AG08395 (cell line): ENCODE measurements at regions not wholly inside any gene's neighbourhood (a gene's known extent, or its start where the extent isn't known, plus 50 kb on each side); places are given as distances from the start of the nearest gene placed in this dataset.
A peak's percentile ranks its signal among the peaks of the same experiment; 100 is the strongest.
"Not testable (repeated sequence)": the region's sequence is repeated elsewhere in the genome, so short reads cannot be mapped to it uniquely, and the experiment has no call there.

Experiments used
- DNase-seq: peaks from one replicate; pipeline ENCODE4 v3.0.0; 2012; ENCODE audit warnings: mixed read lengths, low spot score

DNA sequence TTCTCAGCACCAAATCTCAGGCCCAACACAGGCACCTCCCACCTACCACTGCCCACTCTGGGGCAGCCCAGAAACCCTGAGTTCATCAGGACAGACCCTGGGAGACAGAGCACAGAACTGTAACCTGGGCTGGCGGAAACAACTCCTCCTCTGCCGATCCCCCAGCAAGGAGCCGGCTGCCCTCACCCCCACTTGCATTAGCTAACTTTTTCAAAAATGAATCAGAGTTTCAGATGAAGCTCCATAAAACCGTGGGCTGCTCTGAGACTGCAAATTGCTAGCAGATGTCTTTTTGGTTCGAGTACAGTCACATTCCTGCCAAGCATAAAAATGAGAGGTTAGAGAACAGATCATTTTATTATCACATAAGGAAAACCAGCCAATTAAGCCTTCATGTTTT, 93.4 kb upstream of the PARD3 start:
- DNase-seq = peak; percentile 86

DNA sequence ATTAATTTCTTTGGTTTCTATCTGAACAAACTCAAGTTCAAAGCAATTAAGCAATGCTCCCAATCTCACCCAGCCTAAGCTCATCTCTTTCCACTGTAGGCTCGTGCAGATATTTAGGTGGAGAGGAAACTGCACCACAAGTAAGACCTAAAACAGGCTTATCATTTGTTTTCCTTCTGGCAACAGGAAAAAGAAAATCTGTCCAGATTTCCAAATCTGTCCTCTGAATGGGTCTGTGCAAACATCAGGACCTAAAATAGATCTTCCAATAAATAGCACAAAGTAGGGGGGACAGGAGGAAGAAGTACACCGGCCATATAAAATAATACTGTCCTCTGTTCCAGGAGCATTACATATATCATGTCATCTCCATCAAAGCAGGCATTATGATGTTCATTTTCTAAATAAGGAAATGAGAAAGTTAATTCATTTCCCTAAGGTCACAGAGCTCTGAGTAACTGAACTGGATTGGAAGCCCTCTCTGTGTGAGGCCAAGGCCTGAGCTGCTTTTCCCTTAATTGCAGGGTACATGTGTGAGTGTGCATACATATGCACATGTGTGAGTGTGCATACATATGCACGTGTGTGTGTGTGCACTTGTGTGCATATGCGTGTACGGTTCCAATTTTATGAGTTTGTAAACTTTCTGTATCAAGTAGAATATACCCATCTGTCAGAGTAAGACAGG, 92.8 kb upstream of the PARD3 start:
- DNase-seq = no peak

DNA sequence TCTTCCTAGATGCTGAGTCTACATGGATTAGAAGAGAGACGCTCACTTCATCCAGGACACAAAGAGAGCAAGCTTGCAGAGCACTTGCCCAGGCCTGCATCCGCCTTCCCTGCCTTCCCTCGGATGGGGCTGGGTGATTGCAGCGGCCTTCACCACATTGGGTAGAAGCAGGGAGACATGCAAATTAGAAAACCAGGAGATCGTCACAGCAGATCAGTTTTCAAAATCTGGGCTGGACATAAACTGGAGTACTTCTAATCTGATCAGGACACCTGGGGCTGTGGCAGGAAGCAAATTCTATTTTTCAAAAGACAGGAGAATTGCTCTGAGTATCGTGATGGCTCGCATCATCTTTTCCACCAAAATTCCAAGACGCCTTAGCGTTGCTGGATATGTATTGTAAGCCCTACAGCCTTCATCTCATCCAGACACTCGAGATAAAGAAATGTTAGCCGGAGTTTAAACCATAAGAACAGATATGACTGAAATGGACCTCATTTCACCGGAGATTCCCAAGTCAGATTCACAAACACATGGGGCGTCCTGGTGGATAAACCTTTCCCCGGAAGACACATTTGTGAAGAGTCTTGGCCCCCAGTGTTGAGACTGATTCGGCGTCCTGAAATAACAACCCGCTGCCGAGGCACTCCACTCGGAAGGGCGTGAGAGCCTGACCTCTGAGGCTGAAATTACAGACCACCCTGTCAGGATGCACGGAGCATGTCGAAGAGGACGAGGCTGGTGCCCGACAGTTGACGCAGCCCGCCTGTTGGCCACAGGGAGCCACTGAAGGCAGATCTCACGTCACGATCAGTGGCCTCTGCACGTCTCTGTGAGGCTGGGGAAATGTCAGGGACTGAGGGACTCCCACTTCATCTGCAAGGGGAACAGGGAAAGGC, 91.2 kb upstream of the PARD3 start:
- no peak for DNase-seq

DNA sequence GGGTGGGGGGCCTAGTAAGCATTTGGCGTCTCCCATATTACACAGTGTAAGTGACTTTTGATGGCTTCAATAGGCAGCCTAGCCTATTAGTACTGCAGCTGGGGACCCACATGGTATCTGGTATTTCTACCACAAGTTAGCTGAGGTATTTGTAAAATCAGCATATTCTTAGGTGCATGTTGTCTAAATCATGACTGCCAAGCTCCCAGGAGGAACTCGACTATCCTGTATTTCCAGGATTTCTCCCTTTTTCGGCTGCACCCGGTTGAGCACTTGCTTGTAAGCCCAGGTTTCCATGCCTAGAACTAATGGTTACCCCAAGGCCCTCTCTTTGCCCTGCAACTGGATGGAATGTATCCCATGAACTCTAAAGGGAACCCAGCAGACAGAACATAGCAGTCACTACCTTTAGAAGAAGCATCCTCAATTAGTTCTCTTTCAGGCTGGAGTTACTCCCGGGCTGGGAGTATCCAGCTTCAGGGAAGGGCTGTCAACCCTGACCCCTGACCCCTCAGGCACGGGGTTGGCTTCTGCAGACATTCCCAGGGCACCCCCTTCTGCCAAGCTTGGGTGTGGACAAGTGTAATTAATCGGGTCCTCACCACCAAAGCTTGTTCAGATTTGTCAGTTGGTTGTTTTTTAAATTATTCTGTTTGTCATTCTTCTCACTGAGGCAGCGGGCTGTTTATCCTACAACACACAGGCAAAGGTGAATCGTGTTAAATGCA, 90.3 kb upstream of the PARD3 start:
- no peak for DNase-seq

DNA sequence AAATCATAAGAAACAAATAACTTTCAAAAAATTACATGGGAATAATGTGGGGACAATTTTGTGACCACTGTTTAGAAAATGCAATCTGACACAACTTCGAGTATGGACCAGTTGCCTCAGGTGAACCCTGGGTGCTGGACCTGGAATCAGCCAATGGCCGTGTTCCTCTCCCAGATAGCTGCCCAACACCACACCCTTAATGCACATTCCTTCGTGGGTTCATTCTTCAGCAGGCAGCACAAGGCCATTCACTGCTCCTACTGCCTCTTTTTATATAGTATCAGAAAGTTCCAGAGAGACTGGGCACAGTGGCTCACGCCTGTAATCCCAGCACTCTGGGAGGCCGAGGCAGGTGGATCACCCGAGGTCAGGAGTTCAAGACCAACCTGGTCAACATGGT, 89.1 kb upstream of the PARD3 start:
- no peak for DNase-seq

DNA sequence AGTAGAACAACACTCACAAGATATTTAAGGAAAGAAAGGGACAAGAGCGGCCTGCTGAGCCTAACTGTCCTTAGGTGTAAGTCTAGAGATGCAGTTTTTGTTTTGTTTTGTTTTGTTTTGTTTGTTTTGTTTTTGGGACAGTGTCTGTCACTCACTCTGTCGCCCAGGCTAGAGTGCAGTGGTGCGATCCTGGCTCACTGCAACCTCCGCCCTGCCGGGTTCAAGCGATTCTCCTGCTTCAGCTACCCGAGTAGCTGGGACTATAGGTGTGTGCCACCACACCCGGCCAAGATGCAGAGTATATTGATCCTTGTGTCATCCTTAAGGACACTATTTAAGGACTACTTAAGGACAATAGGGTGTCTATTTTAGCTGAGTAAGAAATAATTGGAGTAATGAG, 84.1 kb upstream of the PARD3 start:
- no peak for DNase-seq

DNA sequence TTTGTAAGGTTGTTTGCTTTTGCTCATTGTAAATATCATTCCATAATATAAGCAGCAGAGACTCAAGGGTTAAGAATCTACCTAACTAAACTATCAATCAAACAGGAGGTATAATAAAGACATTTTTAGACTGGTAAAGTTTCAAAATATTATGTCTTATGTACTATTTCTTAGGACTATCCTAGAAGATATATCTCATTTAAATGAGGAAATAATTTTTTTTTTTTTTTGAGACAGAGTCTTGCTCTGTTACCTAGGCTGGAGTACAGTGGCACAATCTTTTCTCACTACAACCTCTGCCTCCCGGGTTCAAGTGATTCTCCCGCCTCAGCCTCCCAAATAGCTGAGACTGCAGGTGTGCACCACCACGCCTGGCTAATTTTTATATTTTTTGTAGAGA, 80.9 kb upstream of the PARD3 start:
- DNase-seq = no peak

DNA sequence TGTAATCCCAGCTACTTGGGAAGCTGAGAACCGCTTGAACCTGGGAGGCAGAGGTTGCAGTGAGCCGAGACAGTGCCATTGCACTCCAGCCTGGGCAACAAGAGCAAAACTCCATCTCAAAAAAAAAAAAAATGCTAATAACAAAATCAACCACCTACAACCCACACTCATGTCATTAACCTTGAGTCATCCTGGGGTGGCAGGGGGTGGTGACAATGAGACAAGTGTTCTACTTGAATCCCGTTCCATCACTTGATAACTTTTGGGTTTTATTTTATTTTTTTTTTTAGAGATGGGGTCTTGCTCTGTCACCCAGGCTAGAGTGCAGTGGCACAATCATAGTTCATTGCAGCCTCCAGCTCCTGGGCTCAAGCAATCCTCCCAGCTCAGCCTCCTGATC, 80.0 kb upstream of the PARD3 start:
- DNase-seq = not testable (repeated sequence)

DNA sequence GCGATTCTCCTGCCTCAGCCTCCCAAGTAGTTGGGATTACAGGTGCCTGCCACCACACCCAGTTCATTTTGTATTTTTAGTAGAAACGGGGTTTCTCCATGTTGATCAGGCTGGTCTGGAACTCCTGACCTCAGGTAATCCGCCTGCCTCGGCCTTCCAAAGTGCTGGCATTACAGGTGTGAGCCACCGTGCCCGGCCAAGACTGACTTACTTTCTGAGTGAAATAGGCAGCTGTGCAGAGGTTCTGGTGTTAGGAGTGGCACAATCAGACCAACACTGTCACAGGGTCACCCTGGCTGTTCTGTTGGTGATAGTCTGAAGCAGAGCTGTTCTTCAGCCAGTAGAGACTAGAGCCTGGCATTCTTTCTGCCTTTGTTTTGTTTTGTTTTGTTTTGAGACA, 77.4 kb upstream of the PARD3 start:
- not testable (repeated sequence) for DNase-seq

DNA sequence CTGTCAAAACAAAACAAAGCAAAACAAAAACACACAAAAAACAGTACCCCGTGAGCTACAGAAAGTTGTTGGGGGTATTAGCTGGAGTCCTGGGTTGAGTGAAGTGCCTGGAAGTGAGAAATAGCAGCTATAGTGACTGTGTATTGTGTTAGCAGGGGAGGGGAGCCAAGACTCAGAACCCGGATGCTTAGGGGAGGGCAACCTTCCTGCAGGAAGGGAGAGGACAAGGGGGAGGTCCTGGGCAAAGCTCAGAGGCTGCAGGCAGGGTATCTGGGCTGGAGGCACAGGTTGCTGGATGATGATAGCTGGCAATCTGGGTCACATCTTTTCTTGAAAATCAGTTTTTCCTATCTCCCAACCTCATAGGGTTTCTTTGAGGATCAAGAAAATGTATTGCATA, 75.8 kb upstream of the PARD3 start:
- no peak for DNase-seq

DNA sequence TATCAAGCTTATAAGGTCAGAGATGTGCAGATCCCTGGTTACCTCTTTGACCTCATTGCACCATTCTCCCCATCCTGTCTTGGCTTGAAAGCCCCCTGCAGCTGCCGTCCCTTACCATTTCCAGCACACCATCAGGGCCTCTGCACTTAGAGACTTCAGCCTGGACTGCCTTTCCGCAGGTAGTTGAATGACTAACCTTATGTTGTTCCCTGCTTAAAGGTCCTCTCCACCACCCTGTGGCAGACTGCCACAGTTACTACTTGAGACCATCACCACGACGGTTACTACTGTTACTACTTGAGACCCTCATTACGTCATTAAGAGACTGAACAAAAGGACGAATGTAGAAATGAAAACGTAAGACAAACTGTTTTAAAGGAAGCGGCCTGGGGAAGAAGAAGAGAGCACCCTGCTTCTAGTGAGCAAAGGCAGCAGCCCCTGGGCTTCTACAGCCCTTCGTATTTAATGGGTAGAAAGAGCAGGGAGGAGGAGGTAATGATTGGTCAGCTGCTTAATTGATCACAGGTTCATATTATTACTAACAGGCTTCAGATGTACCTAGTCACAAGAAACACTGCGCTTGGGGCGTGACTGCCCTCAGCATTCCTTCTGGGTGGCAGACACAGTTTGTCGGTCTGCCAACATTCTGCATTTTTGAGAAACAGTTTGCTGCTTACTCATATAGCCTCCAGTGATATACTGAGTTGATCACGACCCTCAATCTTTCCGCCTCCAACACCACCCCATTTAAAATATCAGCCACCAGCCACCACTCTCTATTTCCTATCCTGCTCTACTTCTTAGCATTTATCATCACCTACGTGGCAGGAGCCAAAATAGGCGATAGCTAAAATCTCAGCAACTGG, 74.1 kb upstream of the PARD3 start:
- no peak for DNase-seq

DNA sequence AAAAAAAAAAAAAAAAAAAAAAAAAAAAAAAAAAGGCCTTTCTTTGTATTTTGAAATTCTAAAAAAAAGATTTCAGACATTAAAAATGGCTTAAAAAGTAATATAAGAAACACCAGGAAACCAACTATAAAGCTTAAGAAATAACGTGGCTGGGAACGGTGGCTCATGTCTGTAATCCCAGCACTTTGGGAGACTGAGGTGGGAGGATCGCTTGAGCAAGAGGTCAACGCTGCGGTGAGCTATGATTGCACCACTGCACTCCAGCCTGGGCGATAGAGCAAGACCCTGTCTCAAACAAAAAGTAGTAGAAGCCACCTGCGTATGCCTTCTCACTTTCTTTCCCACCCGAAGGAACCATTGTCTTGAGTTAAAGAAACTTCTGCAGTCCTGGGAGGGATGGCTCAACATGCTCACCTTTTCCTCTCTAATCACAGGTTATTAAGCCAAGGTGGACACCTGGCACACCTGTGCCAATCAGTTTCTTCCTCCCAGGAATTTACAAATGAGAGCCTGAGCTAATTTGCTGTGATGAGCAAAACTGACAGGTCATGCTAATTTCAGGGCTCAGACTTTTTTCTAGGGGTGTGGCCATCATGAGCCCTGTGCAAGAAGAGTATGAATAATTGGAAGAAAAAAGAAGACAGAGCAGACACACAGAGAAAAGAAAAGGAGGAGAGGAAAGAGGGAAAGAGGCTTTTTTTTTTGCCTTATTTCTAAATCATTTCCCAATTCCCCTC, 72.0 kb upstream of the PARD3 start:
- DNase-seq = no peak

DNA sequence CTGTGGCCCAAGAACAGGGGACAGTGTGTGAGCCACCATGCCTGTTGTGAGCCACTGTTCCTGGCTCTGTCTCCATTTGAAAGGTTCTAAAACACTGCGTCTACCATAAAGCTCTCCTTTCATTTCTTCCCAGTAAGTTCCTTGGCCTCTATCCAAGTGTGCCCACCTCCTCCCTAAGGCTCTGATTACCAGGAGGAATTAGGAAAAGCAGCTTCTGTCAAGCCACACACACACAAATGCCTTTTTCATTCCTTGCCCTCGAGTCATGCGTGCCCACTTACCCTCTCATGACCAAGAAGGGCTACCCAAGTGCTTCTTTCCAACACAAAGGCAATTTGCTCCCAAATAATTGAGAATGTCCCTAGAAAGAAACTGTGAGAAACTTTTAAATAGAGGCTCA, 70.8 kb upstream of the PARD3 start:
- DNase-seq = no peak

DNA sequence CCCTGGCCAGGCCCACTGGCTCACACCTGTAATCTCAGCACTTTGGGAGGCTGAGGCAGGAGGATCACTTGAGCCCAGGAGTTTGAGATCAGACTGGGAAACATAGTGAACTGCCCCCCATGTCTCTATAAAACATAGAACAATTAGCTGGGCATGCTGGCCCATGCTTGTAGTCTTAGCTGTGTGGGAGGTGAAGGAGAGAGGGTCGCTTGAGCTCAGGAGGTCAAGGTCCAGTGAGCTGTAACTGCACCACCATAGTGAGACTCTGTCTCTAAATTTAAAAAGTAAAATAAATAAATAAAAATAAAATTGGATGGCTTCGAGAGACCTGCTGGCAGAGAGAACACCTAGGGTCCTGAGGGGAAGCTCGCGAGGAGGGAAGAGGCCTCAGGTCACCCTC, 69.9 kb upstream of the PARD3 start:
- DNase-seq = no peak

DNA sequence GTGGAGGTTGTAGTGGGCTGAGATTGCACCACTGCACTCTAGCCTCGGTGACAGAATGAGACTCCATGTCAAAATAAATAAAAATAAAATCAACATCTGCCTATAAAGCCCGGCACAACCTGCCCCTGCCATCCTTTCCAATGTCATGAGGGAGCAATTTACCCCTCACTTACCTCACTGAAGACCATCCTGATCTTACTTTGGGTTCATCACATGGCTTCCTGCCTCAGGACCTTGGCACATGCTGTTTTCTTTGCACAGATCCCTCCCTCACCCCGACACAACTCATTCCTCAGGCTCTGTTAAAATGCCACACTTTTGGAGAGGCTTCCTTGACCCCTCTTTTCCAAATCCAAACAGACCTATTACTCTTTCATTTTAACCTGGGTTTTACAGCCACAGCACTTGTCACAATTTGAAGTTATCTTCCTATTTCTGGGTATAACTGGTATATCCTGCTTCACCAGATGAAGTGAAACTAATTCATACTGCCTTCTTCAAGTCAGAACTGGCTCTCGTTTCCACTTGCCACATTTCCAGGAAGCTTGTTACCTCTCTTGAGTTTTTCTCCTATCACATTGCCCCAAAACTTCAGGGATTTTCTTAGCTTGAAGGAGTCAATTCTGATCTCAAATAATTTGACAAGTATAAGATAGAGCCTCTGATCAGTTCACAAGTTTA, 69.3 kb upstream of the PARD3 start:
- DNase-seq = no peak

DNA sequence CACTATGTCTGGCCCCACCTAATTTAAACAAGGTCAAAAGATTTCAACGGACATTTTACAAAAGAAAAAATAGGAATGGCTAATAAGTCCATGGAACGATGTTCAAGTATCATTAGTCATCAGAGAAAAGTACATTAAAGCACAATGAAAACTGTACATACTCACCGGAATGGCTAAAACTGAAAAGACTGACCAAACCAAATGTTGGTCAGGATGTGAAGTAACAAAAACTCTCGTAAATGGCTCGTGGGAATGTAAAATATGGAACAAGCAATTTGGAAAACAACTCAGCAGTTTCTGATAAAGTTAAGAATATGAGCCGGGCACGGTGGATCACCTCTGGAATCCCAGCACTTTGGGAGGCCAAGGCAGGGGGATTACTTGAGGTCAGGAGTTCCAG, 65.7 kb upstream of the PARD3 start:
- DNase-seq = no peak

DNA sequence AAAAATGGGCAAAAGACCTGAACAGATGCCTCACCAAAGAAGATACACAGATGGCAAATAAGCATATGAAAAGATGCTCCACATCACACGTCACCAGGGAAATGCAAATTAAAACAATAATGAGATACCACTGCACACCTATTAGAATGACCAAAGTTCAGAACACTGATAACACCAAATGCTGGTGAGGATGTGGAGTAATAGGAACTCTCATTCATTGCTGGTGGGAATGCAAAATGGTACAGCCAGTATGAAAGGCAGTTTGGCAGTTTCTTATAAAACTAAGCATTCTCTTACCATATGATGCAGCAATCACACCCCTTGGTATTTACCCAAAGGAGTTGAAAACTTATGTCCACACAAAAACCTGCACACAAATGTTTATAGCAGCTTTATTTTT, 63.6 kb upstream of the PARD3 start:
- DNase-seq = not testable (repeated sequence)

DNA sequence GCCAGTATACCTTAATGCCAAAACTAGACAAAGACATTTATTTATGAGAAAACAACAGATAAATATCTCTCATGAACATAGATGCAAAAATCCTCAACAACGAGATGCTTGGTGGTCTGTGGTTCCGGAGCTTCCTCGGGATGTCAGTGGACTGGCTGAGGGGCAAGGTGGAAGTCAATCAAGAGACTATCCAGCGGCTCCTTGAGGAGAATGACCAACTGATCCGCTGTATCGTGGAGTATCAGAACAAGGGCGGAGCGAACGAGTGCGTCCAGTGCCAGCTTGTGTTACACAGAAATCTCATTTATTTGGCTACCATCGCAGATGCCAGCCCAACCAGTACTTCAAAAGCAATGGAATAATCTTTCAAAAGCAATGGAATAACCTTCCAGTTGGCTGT, 60.0 kb upstream of the PARD3 start:
- DNase-seq = no peak

DNA sequence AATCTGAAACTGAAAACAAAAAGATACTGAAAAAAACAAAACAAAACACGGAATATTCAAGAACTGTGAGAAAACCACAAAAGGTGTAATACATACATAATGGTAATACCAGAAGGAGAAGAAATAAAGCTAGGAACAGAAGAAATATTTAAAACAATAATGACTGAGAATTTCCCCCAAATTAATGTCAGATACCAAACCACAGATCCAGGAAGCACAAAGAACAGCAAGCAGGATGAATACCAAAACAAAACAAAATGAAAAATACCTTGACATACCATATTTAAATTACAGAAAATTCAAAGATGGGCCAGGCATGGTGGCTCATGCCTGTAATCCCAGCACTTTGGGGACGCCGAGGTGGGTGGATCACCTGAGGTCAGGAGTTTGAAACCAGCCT, 57.7 kb upstream of the PARD3 start:
- DNase-seq = no peak

DNA sequence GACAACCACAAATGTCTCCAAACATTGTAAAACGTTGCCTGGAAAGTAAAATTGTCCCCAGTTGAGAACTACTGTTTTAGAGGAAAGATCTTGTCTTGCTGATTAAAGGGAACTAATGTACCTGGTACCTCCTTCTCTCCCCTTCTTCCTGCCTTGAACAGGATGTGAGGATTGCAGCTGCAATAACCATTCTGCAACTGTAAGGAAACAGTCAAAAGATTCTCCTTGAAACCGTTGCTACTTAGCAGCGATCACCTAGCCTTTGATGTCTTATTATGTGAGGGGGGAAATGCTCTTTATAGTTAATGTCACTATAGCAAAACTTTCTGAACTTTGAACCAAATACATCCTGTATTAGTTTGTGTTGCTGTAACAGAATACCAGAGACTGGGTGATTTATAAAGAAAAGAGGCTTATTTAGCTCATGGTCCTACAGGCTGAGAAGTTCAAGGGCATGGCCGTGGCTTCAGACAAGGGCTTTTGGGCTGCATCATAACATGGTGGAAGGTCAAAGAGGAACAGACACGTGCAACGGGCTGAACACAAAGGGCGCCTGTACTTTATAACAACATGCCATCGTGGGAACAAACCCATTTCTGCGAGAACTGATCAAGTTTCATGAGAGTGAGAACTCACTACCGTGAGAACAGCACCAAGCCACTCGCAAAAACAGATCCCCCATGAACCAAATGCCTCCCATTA, 54.2 kb upstream of the PARD3 start:
- no peak for DNase-seq
